HL-60 (cell line): ENCODE measurements at regions not wholly inside any gene's neighbourhood (a gene's known extent, or its start where the extent isn't known, plus 50 kb on each side); places are given as distances from the start of the nearest gene placed in this dataset.

Source experiments
- CTCF ChIP-seq: IDR thresholded peaks from one replicate; pipeline ENCODE4 v1.5.1; 2011; ENCODE audit warnings: low read length, control low read depth, inconsistent platforms; ENCODE audit not compliant: insufficient read depth
- POLR2AphosphoS5 ChIP-seq: IDR thresholded peaks from 2 replicates; pipeline ENCODE4 v1.6.1; 2012; ENCODE audit warnings: low read depth
- REST ChIP-seq: IDR thresholded peaks from 2 replicates; pipeline ENCODE4 v1.6.1; 2012; ENCODE audit warnings: low read depth; ENCODE audit not compliant: insufficient replicate concordance

- TF ChIP-seq POLR2AphosphoS5 (no peak), CTCF (no peak), REST (no peak)
These were observed 68.9 kb downstream of the RDH14 start for GRCh38 chr2:18491577-18491976.
